GM06990 (cell line): ENCODE measurements at regions not wholly inside any gene's neighbourhood (a gene's known extent, or its start where the extent isn't known, plus 50 kb on each side); places are given as distances from the start of the nearest gene placed in this dataset.

Experiments used
- DNase-seq: peaks from one replicate; pipeline ENCODE4 v3.0.0-alpha.2; 2011; ENCODE audit not compliant: insufficient read length; ENCODE audit errors: extremely low read depth
- H3K27me3 ChIP-seq: replicated peaks from 2 replicates; pipeline ENCODE4 v1.6.0; 2011; ENCODE audit warnings: low read length; ENCODE audit not compliant: control insufficient read depth, insufficient read depth
- H3K36me3 ChIP-seq: 2 replicates; pipeline ENCODE4 v1.5.1; 2011; ENCODE audit warnings: low read length; ENCODE audit not compliant: control insufficient read depth, insufficient read depth
- H3K4me3 ChIP-seq: replicated peaks from 2 replicates; pipeline ENCODE4 v1.5.1; 2011; ENCODE audit warnings: low read depth, mild to moderate bottlenecking, control low read depth, low read length
- CTCF ChIP-seq: IDR thresholded peaks from 2 replicates; pipeline ENCODE4 v1.5.1; 2011; ENCODE audit warnings: low read length, control low read depth, mild to moderate bottlenecking, inconsistent platforms; ENCODE audit not compliant: insufficient read depth, poor library complexity, severe bottlenecking

- Histone ChIP-seq H3K4me3 (no peak overlapping the region), H3K36me3 (no peaks in the 10 kb centered on the region), H3K27me3 (no peaks in the 10 kb centered on the region)
- DNase-seq: no peak
- no peak for TF ChIP-seq CTCF
These were observed 63.4 kb upstream of the C15orf39 start for GRCh38 chr15:75138016-75138999.

GRCh38 chr15:75140080-75140879, 61.4 kb upstream of the C15orf39 start:
- H3K4me3 ChIP-seq: no peak overlapping the region
- no peak for TF ChIP-seq CTCF

GRCh38 chr15:75142499-75142898, 59.2 kb upstream of the C15orf39 start:
- no peak for DNase-seq
- Histone ChIP-seq H3K4me3 (no peak overlapping the region), H3K27me3 (no peaks in the 10 kb centered on the region), H3K36me3 (no peaks in the 10 kb centered on the region)
- TF ChIP-seq CTCF: no peak

More at GRCh38 chr15:75140080-75140879, 61.4 kb upstream of the C15orf39 start:
- H3K36me3 ChIP-seq: no peaks in the 10 kb centered on the region
- H3K27me3 ChIP-seq: no peaks in the 10 kb centered on the region
- DNase-seq: no peak

- TF ChIP-seq CTCF: no peak
- H3K27me3 ChIP-seq: no peaks in the 10 kb centered on the region
- no peaks in the 10 kb centered on the region for H3K36me3 ChIP-seq
- DNase-seq: no peak
- no peak overlapping the region for H3K4me3 ChIP-seq
These were observed 57.8 kb upstream of the C15orf39 start for GRCh38 chr15:75143738-75144334.

- no peaks in the 10 kb centered on the region for H3K36me3 ChIP-seq
- H3K4me3 ChIP-seq: no peak overlapping the region
- TF ChIP-seq CTCF: no peak
- H3K27me3 ChIP-seq: no peaks in the 10 kb centered on the region
- no peak for DNase-seq
These were observed 56.4 kb upstream of the C15orf39 start for GRCh38 chr15:75145027-75145841.
